ENCODE measurements at regions not wholly inside any gene's neighbourhood (a gene's known extent, or its start where the extent isn't known, plus 50 kb on each side); places are given as distances from the start of the nearest gene placed in this dataset.

- no peak for DNase-seq (ENCODE audit: low read depth)
These were observed 470.8 kb upstream of the SLIT2 start for GRCh38 chr4:19780871-19781270.

- DNase-seq (ENCODE audit: low read depth) = no peak
These were observed 474.8 kb upstream of the SLIT2 start for GRCh38 chr4:19776929-19777328.

GRCh38 chr4:19776021-19776459, 475.7 kb upstream of the SLIT2 start:
- DNase-seq (ENCODE audit: low read depth) = no peak

GRCh38 chr4:19774690-19775256, 476.9 kb upstream of the SLIT2 start:
- DNase-seq (ENCODE audit: low read depth) = no peak

DNA sequence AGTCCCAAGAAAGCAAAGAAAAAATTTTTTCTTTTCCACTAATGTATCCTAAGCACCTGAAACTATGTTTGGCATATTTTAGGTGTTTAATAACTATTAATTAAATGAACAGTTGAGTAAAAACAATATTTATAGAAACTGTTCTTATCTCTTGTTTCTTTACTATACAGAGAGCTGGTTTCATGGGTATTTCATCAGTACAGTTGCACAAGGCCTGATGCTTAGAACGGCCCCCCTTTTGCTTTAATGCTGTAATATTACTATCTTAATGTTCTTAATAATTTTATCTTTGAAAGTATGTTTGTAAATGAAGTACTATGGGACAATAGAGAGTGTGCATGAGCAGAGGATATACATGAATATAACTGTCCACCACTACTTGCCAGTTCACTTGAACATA, 479.1 kb upstream of the SLIT2 start:
- DNase-seq (ENCODE audit: low read depth) = no peak

DNA sequence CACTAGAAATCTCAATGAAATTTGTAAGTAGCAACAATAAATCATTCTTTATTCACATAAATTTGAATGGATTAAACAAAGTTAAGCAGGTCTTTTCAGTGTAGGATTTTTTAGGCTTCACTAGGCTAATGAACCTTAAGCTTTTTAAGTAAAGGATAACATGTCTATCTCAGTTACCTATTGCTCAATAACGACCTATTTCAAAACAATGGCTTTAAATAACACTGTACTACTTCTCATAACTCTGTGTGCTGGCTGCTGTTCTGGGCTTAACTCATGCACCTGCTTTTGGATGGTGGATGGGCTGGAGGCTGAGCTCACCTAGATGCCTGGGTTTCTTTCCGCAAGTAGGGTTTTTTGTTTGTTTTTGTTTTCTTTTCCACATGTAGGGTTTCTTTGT, 495.0 kb upstream of the SLIT2 start:
- no peak for DNase-seq (ENCODE audit: low read depth)

GRCh38 chr4:19752599-19752998, 499.1 kb upstream of the SLIT2 start:
- no peak for DNase-seq (ENCODE audit: low read depth)

DNA sequence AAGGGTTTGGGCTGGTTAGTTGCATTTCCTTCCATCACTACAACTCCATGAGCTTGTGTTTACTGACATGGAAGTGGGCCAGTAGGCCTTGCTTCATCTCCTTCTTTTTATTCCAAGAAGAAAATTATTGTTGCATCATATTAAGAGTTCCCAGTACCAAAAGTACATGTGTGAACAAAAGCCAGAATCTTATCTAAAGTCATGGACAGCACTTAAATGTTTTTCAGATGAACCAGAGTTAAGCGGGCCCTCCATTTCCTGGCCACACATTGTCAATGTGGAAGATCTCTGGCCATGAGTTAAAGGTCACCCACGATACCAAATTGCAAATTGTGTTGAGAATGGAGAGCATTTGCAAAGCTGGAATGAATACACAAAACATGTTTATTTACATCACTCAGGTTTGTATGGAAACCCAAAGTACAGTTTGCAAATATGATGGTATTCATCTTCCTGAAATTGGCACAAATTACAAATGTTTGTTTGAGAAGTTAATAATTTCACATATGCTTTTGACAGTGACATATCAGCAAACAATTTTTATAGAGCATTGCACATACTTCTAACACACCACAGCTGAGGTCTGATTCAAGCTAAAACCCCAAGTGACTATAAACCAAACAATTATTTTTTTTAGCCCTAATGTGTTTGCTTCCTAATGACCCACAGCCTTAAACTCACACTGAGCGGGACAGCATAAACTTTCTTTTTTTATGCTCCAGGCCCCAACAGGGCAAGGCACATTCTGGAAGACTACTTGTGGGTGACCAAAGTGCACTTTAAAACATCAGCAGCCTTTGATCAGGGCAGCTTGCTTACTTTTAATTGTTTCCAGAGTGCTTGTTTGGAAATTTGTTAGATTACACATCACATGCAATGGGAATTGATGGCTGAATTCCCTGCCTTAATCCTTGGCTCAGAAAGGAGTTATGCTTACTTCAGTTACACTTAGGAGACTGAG, 502.9 kb upstream of the SLIT2 start:
- DNase-seq (ENCODE audit: low read depth) = no peak

GRCh38 chr4:19746377-19746776, 505.3 kb upstream of the SLIT2 start:
- no peak for DNase-seq (ENCODE audit: low read depth)

GRCh38 chr4:19743115-19743638, 508.5 kb upstream of the SLIT2 start:
- no peak for DNase-seq (ENCODE audit: low read depth)

DNA sequence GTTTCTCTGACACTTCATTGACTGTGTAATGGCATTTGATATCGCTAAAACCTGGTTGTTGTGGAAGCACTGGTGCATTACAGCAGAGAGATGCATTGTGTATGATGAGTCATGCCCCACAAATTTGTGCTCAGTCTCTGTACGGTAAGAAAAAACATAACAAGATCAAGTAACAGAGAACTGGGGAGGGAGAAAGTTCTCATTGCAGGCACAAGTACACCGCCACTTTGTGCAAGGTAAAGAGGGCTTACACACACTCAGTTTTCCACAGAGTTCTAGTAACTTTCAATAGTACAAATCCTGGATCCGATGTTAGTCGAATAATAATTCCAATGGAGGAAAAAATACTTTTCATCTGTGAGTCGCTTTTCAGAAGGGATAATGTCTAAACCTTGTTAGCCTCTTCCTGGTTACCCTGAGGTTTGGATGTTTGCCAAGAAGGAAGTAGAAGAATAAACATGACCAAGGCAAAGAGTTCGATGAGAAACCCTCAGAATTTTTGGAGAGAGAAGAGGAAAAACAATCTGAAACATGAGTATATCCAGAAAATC, 512.5 kb upstream of the SLIT2 start:
- no peak for DNase-seq (ENCODE audit: low read depth)

- no peak for DNase-seq (ENCODE audit: low read depth)
These were observed 514.5 kb upstream of the SLIT2 start for GRCh38 chr4:19736968-19737756.

DNA sequence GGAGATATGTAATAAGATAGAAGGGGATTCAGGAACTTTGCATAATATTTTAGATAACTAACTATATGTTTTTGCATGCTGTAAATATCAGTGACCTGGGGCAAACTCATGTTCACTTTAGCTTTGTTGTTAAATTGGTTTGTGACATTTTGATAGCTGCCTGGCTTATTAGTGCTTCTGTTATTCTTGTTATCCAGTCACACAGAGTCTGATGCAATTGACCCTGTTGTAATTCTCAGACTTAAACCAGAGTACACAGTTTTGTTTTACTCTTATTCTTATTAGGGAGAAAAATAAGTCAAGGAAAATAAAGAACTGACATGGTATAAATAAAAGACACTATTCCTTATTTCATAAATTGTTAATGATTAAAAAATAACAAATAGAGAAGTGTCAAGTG, 516.7 kb upstream of the SLIT2 start:
- DNase-seq (ENCODE audit: low read depth) = no peak

DNA sequence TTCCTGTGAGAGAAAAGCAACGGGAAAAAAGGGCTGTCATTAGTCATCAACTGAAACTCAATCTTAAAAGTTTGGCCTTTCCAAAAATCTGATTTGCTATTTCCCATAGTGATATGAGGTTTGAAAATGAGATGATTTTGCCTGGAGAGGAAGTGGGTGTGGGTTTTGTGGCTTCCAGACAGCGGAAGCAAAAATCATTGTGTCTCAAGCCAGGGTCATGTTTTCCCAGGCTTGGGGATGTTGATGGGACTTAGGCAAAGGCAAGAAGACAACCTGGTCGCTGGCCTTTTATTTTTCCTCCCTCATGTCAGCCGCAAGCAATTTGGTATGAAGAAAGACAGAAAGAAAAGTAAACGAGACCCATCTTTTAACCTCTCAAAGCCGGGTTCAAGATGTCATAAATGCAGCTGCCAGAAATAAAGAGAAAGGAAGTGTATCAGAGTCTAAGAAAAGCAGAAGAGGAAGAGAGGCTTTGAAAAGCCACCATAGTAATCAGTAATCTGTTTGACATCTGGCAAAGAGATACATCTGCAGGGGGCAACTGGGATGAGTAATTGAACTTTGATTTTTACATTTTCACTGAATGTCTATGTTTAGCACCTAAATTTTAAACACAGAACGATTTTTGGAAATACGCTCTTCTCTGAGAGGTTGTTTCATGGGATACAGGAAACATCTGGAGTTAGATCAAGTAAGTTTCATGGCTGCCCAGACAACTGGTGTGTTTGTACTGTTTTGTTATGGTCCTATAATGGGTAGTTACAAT, 521.6 kb upstream of the SLIT2 start:
- no peak for DNase-seq (ENCODE audit: low read depth)

GRCh38 chr4:19728773-19729172, 522.9 kb upstream of the SLIT2 start:
- no peak for DNase-seq (ENCODE audit: low read depth)

DNA sequence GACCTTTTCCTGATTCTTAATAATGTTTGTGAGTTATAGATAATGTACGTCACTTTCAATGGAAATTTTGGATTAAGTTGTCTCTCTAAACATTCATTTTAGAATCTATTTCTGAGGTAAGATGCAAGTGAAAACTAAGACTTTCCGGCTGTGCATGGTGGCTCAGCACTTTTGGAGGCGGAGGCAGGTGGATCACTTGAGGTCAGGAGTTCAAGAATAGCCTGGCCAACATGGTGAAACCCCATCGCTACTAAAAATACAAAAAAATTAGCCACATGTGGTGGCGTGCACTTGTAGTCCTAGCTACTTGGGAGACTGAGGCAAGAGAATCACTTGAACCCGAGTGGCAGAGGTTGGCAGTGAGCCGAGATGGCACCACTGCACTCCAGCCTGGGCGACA, 524.6 kb upstream of the SLIT2 start:
- DNase-seq (ENCODE audit: low read depth) = no peak

- no peak for DNase-seq (ENCODE audit: low read depth)
These were observed 526.6 kb upstream of the SLIT2 start for GRCh38 chr4:19725130-19725529.

- DNase-seq (ENCODE audit: low read depth) = no peak
These were observed 529.3 kb upstream of the SLIT2 start for GRCh38 chr4:19722404-19722803.

- no peak for DNase-seq (ENCODE audit: low read depth)
These were observed 530.1 kb upstream of the SLIT2 start for GRCh38 chr4:19721587-19721986.

- DNase-seq (ENCODE audit: low read depth) = no peak
These were observed 531.1 kb upstream of the SLIT2 start for GRCh38 chr4:19720610-19721009.

DNA sequence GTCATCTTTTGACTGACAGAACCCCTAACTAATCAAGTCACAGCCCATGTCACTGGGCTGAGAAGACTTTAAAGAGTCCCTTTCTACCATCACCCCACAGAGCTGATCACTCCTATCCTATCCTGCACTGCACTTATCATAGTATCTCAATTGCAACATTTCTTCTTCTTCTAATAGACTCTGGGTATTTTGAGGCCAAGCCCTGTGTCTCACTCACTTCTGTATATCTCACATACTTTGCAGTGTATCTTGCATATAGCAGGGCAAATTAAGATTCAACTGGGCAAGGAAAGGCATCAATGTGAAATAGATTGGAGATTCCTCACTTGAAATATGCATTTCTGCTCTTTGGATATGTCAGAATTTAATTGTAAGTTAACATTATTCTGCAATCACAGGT, 531.5 kb upstream of the SLIT2 start:
- no peak for DNase-seq (ENCODE audit: low read depth)
